SH-SY5Y (cell line): ENCODE measurements at regions not wholly inside any gene's neighbourhood (a gene's known extent, or its start where the extent isn't known, plus 50 kb on each side); places are given as distances from the start of the nearest gene placed in this dataset.

Experiments
- GATA2 ChIP-seq: IDR thresholded peaks from 2 replicates; pipeline ENCODE4 v1.6.1; 2011; ENCODE audit warnings: mild to moderate bottlenecking, low read depth, low read length
- GATA3 ChIP-seq: IDR thresholded peaks from 2 replicates; pipeline ENCODE4 v1.6.1; 2011; ENCODE audit warnings: low read depth, mild to moderate bottlenecking, low read length, moderate library complexity

DNA sequence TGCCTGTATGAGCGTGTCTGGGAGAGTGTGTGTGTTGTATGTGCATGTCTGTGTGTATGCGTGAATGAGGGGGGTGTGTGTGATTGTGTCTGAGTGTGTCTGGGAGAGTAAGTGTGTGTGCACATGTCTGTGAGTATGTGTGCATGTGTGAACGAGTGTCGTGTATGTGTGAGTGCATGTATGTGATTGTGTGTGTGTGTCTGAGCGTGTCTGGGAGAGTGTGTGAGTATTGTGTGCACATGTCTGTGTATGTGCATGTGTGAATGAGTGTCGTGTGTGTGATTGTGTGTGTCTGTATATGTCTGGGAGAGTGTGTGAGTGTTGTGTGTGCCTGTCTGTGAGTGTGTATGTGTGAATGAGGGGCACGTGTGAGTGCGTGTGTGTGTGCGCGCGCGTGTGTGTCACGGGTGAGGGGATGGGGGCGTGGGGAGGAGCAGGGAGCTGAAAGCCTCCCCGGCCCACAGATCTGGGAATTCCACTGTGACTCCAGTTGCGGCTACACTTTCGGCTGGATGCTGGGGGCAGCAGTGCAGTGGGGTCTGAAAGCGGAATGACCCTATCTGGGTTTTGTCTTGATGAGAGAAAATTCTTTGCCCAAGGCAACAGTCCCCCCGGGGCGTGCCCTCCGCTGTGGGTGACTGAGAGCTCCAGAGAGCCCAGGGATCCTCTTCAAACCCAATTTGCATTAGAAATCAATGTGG is 138.1 kb upstream of the MED13L start:
- no peak for TF ChIP-seq GATA2
- TF ChIP-seq GATA3 = no peak
